ENCODE measurements at regions not wholly inside any gene's neighbourhood (a gene's known extent, or its start where the extent isn't known, plus 50 kb on each side); places are given as distances from the start of the nearest gene placed in this dataset.

- TF ChIP-seq CTCF (conservative IDR thresholded peaks at IDR 0.05; ENCODE audit: low read length) = no peak
- no peak for TF ChIP-seq EZH2phosphoT487 (IDR thresholded peaks at IDR 0.05; ENCODE audit: borderline replicate concordance, low read depth, low read length)
Observed at GRCh38 chr6:153698001-153698400, 341.0 kb upstream of the OPRM1 start.
